Smooth muscle cell (in vitro differentiated cells): ENCODE measurements at regions not wholly inside any gene's neighbourhood (a gene's known extent, or its start where the extent isn't known, plus 50 kb on each side); places are given as distances from the start of the nearest gene placed in this dataset.

ENCODE experiments used
- DNase-seq: peaks from one replicate; lab custom pipeline; 2025; ENCODE audit not compliant: unreplicated experiment; lab: John Stamatoyannopoulos, UW
- H2AFZ ChIP-seq: fragments of 200-600 bp; sonication (generic); 2 replicates; pipeline ENCODE4 v1.6.0; 2016; ENCODE audit warnings: antibody characterized with exemption, low read depth, mild to moderate bottlenecking
- H3F3A ChIP-seq: fragments of 200-600 bp; sonication (generic); 2 replicates; pipeline ENCODE4 v1.6.0; 2017; ENCODE audit warnings: antibody characterized with exemption, low read depth
- H3K27ac ChIP-seq: fragments of 200-600 bp; sonication (generic); 2 replicates; pipeline ENCODE4 v1.5.1; 2016; ENCODE audit warnings: low read depth, mild to moderate bottlenecking
- H3K27me3 ChIP-seq: fragments of 200-600 bp; sonication (generic); 2 replicates; pipeline ENCODE4 v1.6.1; 2016; ENCODE audit warnings: low read depth, mild to moderate bottlenecking
- H3K36me3 ChIP-seq: fragments of 200-600 bp; sonication (generic); 2 replicates; pipeline ENCODE4 v1.5.1; 2016; ENCODE audit warnings: low read depth
- H3K4me1 ChIP-seq: fragments of 200-600 bp; sonication (generic); 2 replicates; pipeline ENCODE4 v1.5.1; 2016; ENCODE audit warnings: low read depth
- H3K4me2 ChIP-seq: fragments of 200-600 bp; sonication (generic); 2 replicates; pipeline ENCODE4 v1.6.0; 2016; ENCODE audit warnings: mild to moderate bottlenecking
- H3K4me3 ChIP-seq: fragments of 200-600 bp; sonication (generic); 2 replicates; pipeline ENCODE4 v1.5.1; 2016; ENCODE audit warnings: mild to moderate bottlenecking
- H3K79me2 ChIP-seq: fragments of 200-600 bp; sonication (generic); 2 replicates; pipeline ENCODE4 v1.6.0; 2016; ENCODE audit warnings: low read depth, mild to moderate bottlenecking
- H3K9ac ChIP-seq: fragments of 200-600 bp; sonication (generic); 2 replicates; pipeline ENCODE4 v1.6.0; 2016; ENCODE audit warnings: low read depth
- H3K9me3 ChIP-seq: fragments of 200-600 bp; sonication (generic); replicated peaks from 2 replicates; pipeline ENCODE4 v1.5.1; 2016; ENCODE audit warnings: low read depth
- H4K20me1 ChIP-seq: fragments of 200-600 bp; sonication (generic); 2 replicates; pipeline ENCODE4 v1.6.0; 2016; ENCODE audit warnings: low read depth
- WGBS: methylation state at CpG from one replicate; pipeline ENCODE4 v1.1.7; 2016; ENCODE audit warnings: low lambda C conversion rate; 5-methylcytosine and 5-hydroxymethylcytosine counted together
- TF ChIP-seq, protein P1 (sequence below): fragments of 200-600 bp; sonication (generic); IDR thresholded peaks from 2 replicates; pipeline ENCODE4 v1.5.1; 2017; ENCODE audit warnings: borderline replicate concordance, mild to moderate bottlenecking, antibody characterized with exemption; ENCODE audit not compliant: insufficient read depth, poor library complexity, severe bottlenecking

DNA sequence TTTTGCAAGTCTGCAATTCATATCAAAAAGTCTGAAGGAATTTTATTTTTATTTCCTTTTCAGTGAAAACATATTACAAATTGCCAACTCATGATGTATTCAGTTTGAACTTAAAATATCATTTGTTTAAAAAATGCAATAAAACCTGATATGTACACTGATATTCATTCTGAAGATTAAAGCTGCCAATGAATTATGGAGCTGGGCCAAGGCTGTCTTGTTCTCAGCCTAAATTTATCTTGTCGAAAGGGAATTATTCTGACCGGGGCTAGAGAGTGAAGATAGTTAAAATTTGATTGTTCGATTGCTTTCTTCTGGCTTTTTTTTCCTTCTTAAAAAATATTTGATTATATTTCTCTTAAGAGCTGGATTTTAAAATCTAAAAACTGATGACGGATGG is 54.0 kb upstream of the RBFOX1 start:
- Histone ChIP-seq H3K36me3 (no peaks in the 10 kb centered on the region), H3K79me2 (no peaks in the 10 kb centered on the region), H4K20me1 (no peaks in the 10 kb centered on the region), H3K4me2 (no peak overlapping the region), H3K4me3 (no peak overlapping the region), H3F3A (no peaks in the 10 kb centered on the region), H3K27ac (no peak overlapping the region), H3K9ac (no peak overlapping the region), H3K27me3 (no peaks in the 10 kb centered on the region), H3K9me3 (no peaks in the 10 kb centered on the region), H2AFZ (no peak overlapping the region), H3K4me1 (no peaks in the 10 kb centered on the region)
- no peak for DNase-seq
- TF ChIP-seq, protein P1, sequence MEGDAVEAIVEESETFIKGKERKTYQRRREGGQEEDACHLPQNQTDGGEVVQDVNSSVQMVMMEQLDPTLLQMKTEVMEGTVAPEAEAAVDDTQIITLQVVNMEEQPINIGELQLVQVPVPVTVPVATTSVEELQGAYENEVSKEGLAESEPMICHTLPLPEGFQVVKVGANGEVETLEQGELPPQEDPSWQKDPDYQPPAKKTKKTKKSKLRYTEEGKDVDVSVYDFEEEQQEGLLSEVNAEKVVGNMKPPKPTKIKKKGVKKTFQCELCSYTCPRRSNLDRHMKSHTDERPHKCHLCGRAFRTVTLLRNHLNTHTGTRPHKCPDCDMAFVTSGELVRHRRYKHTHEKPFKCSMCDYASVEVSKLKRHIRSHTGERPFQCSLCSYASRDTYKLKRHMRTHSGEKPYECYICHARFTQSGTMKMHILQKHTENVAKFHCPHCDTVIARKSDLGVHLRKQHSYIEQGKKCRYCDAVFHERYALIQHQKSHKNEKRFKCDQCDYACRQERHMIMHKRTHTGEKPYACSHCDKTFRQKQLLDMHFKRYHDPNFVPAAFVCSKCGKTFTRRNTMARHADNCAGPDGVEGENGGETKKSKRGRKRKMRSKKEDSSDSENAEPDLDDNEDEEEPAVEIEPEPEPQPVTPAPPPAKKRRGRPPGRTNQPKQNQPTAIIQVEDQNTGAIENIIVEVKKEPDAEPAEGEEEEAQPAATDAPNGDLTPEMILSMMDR = no peak
- 90% methylated on average over 4 of the region's 4 CpGs for WGBS

DNA sequence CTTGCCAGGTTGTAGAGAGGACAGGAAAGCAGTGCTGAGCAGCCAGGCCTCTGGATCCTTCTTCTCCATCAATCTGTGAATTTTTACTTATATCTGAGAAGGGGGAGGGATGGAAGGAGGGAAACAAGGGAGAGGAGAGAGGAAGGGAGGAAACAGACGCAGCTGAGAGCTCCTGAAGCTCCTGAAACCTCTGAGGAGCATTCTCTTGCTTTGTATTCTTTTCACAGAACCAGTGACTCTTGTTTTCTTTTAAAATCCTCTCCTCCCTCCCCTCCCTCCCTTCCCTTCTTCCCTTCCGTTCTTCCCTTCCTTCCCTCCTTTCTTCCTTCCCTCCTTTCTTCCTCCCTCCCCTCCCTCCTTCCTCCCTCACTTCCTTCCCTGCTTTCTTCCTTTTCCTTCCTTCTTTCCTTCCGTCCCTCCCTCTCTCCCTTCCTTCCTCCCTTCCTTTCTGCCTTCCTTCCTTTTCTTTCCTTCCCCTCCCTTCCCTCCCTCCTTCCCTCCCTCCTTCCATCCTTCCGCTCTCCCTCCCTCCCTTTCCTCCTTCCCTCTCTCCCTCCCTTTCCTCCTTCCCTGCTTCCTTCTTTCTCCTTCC is 60.0 kb upstream of the RBFOX1 start:
- Histone ChIP-seq H2AFZ (no peak overlapping the region), H3K9ac (no peak overlapping the region), H3K27ac (no peak overlapping the region), H3K4me3 (no peak overlapping the region), H4K20me1 (no peaks in the 10 kb centered on the region), H3K9me3 (no peaks in the 10 kb centered on the region), H3K4me1 (no peaks in the 10 kb centered on the region), H3K79me2 (no peaks in the 10 kb centered on the region), H3K4me2 (no peak overlapping the region), H3F3A (no peaks in the 10 kb centered on the region), H3K36me3 (no peaks in the 10 kb centered on the region), H3K27me3 (peaks cover 4% of the 10 kb centered on the region)
- TF ChIP-seq, protein P1 = no peak
- WGBS = 35% methylated on average over 2 of the region's 4 CpGs
- DNase-seq = no peak

DNA sequence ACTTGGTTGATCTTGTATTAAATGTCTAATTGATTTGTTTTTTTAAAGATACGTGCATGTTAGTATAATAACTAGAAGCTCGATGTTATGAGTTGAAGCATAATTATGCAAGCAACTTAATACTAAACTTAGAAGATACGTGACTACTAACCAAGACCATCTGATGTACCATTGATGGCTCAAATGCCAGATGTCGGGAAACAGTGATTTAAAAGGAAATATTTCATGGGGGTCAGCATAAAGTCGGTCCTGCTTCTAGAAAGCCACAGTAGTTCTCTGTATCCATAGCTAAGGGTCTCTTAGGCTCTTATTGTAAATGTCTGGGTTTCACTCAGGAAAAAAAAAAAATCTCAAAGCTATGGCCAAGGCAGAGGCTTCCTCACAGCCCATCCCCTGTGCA is 61.2 kb upstream of the RBFOX1 start:
- Histone ChIP-seq H4K20me1 (no peaks in the 10 kb centered on the region), H3K27ac (no peak overlapping the region), H3K4me3 (no peak overlapping the region), H3K27me3 (peaks cover 4% of the 10 kb centered on the region), H3K36me3 (no peaks in the 10 kb centered on the region), H3K9me3 (no peaks in the 10 kb centered on the region), H3K4me2 (no peak overlapping the region), H3K9ac (no peak overlapping the region), H3K4me1 (no peaks in the 10 kb centered on the region), H3K79me2 (no peaks in the 10 kb centered on the region), H3F3A (no peaks in the 10 kb centered on the region), H2AFZ (no peak overlapping the region)
- DNase-seq = no peak
- TF ChIP-seq, protein P1 = no peak
- WGBS = 88% methylated on average over 5 of the region's 5 CpGs

DNA sequence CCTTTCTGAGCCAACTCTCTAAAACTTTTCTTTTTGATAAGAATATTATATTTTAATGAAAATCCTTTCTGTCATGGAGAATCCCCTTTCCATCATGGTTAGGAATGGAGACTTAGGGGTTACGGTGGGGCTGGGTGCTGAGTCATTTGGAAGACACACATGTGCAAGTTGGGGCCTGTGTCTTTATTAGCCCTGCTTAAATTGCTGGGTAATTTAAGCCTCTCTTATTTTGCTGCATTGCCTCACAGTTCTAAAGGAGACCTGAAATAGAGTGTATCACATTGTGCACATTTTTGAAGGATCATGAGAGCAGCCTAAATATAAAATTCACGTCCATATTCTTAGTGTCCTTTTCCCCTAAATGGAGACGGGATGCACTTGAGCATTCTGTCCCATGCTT is 61.8 kb upstream of the RBFOX1 start:
- H2AFZ ChIP-seq = no peak overlapping the region
- H3K36me3 ChIP-seq = no peaks in the 10 kb centered on the region
- DNase-seq = no peak
- TF ChIP-seq, protein P1 = no peak
- H3K27me3 ChIP-seq = peaks cover 4% of the 10 kb centered on the region
- H3K4me1 ChIP-seq = no peaks in the 10 kb centered on the region
- no peaks in the 10 kb centered on the region for H3K79me2 ChIP-seq
- no peaks in the 10 kb centered on the region for H3K9me3 ChIP-seq
- H3K4me3 ChIP-seq = no peak overlapping the region
- 68% methylated on average over 3 of the region's 3 CpGs for WGBS
- no peaks in the 10 kb centered on the region for H3F3A ChIP-seq
- no peaks in the 10 kb centered on the region for H4K20me1 ChIP-seq
- H3K4me2 ChIP-seq = no peak overlapping the region
- no peak overlapping the region for H3K27ac ChIP-seq
- H3K9ac ChIP-seq = no peak overlapping the region
